KMS-11 (cell line): ENCODE measurements at regions not wholly inside any gene's neighbourhood (a gene's known extent, or its start where the extent isn't known, plus 50 kb on each side); places are given as distances from the start of the nearest gene placed in this dataset.

Source experiments
- H2AFZ ChIP-seq: fragments of 200-600 bp; sonication (generic); 2 replicates; pipeline ENCODE4 v1.6.1; 2016; ENCODE audit warnings: antibody characterized with exemption, mixed run types, low read depth
- H3K27ac ChIP-seq: fragments of 200-600 bp; sonication (generic); 2 replicates; pipeline ENCODE4 v1.6.1; 2016; ENCODE audit warnings: mild to moderate bottlenecking, mixed run types
- H3K27me3 ChIP-seq: fragments of 200-600 bp; sonication (generic); 2 replicates; pipeline ENCODE4 v1.6.1; 2017; ENCODE audit warnings: mild to moderate bottlenecking, low read depth, mixed run types, moderate library complexity; ENCODE audit not compliant: insufficient read depth
- H3K36me3 ChIP-seq: fragments of 200-600 bp; sonication (generic); 2 replicates; pipeline ENCODE4 v1.6.1; 2017; ENCODE audit warnings: mild to moderate bottlenecking, mixed run types; ENCODE audit not compliant: insufficient read depth
- H3K4me1 ChIP-seq: fragments of 200-600 bp; sonication (generic); 2 replicates; pipeline ENCODE4 v1.6.1; 2016; ENCODE audit warnings: mild to moderate bottlenecking, low read depth, mixed run types; ENCODE audit not compliant: poor library complexity, severe bottlenecking
- H3K4me2 ChIP-seq: fragments of 200-600 bp; sonication (generic); 2 replicates; pipeline ENCODE4 v1.7.0; 2016; ENCODE audit warnings: mild to moderate bottlenecking, mixed run types
- H3K4me3 ChIP-seq: fragments of 200-600 bp; sonication (generic); IDR thresholded peaks from 2 replicates; pipeline ENCODE4 v1.6.1; 2017; ENCODE audit warnings: low read depth, low read length, mixed read lengths; ENCODE audit not compliant: insufficient read depth
- H3K79me2 ChIP-seq: fragments of 200-600 bp; sonication (generic); 2 replicates; pipeline ENCODE4 v1.6.1; 2016; ENCODE audit warnings: low read depth, mixed run types; ENCODE audit not compliant: insufficient read depth
- H3K9ac ChIP-seq: fragments of 200-600 bp; sonication (generic); 2 replicates; pipeline ENCODE4 v1.6.1; 2016; ENCODE audit warnings: mild to moderate bottlenecking, mixed run types
- H4K20me1 ChIP-seq: fragments of 200-600 bp; sonication (generic); 2 replicates; pipeline ENCODE4 v1.6.1; 2016; ENCODE audit warnings: mild to moderate bottlenecking, mixed run types; ENCODE audit not compliant: insufficient read depth
- TF ChIP-seq, protein P1 (sequence below): fragments of 200-600 bp; sonication (generic); conservative IDR thresholded peaks from 2 replicates; pipeline ENCODE4 v1.6.1; 2017; ENCODE audit warnings: low read depth, mild to moderate bottlenecking, antibody characterized with exemption, low read length, moderate library complexity, mixed read lengths

DNA sequence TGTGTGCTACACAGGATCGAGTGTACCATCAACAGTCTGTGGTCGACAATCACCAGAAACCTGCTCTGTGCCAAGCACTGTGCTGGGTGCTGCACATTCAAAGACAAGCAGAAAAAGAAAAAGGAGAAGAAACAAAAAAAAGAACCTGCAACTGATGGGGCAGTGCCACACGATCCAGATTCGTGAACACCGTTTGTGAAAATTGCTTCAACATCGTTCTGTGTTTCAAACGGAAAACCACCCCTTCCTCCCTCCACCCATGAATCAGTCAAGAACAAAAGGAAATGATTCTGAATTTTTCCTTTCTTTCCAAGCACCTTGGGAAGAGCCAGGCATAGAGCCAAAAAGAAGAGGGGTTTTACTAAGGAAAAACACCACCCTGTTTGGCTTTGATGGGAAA is 129.2 kb upstream of the ARID1B start:
- no peak overlapping the region for H3K4me3 ChIP-seq
- TF ChIP-seq, protein P1, sequence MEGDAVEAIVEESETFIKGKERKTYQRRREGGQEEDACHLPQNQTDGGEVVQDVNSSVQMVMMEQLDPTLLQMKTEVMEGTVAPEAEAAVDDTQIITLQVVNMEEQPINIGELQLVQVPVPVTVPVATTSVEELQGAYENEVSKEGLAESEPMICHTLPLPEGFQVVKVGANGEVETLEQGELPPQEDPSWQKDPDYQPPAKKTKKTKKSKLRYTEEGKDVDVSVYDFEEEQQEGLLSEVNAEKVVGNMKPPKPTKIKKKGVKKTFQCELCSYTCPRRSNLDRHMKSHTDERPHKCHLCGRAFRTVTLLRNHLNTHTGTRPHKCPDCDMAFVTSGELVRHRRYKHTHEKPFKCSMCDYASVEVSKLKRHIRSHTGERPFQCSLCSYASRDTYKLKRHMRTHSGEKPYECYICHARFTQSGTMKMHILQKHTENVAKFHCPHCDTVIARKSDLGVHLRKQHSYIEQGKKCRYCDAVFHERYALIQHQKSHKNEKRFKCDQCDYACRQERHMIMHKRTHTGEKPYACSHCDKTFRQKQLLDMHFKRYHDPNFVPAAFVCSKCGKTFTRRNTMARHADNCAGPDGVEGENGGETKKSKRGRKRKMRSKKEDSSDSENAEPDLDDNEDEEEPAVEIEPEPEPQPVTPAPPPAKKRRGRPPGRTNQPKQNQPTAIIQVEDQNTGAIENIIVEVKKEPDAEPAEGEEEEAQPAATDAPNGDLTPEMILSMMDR: no peak
- no peaks in the 10 kb centered on the region for H3K36me3 ChIP-seq
- no peaks in the 10 kb centered on the region for H3K4me1 ChIP-seq
- no peak overlapping the region for H2AFZ ChIP-seq
- no peaks in the 10 kb centered on the region for H4K20me1 ChIP-seq
- no peaks in the 10 kb centered on the region for H3K79me2 ChIP-seq
- no peak overlapping the region for H3K4me2 ChIP-seq
- no peak overlapping the region for H3K27ac ChIP-seq
- no peak overlapping the region for H3K9ac ChIP-seq
- no peaks in the 10 kb centered on the region for H3K27me3 ChIP-seq

DNA sequence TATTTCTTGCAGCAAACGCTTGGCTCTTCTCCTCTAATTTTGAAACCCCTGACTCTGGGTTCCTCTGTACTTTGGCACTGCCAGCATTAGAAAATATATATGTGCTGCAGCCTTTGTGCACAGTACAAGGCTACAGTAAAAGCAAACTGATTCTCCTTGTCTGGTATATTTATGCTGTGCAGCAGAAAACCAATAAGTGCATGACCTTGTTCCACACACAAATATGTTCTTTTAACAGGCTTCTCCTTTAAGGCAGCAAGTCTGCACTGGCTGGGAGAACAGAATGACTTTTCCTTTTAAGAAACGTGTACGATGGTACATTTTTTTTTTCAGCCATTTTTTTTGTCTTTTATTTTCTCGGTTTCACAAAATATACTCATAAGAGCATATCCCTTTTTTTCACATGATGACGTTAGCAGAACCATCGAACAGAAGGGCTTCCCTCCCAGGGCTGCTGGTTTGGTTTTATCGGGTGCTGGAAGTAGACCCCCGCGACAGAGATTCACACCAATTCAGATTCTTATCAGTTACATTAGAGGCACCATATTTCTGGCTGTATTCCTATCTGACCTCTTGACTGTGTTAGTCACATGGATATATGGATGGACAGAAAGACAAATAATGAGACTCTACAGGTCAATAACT is 129.9 kb upstream of the ARID1B start:
- no peaks in the 10 kb centered on the region for H4K20me1 ChIP-seq
- no peaks in the 10 kb centered on the region for H3K27me3 ChIP-seq
- no peak overlapping the region for H3K9ac ChIP-seq
- no peak overlapping the region for H3K4me2 ChIP-seq
- H3K4me1 ChIP-seq: no peaks in the 10 kb centered on the region
- no peak overlapping the region for H3K4me3 ChIP-seq
- no peak overlapping the region for H3K27ac ChIP-seq
- no peaks in the 10 kb centered on the region for H3K36me3 ChIP-seq
- TF ChIP-seq, protein P1: no peak
- H2AFZ ChIP-seq: no peak overlapping the region
- H3K79me2 ChIP-seq: no peaks in the 10 kb centered on the region

DNA sequence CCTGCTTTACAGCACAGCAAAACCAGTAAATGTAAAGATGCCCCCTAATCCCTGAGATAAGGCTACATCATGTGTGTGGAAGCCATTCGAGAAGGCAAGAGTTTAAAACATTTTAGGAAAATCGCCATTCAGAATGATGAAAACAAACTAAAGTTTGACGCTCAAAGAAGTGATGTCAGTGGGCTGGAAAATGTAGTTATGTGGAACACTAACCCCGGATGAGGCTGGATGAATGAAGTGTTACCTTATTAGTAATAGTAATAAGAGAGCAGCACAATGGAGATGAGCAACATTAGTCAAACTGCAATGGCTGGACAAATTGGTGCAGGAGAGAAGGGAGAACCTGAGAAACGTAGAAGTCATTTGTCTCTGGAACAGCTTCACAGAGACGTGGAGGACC is 130.7 kb upstream of the ARID1B start:
- no peaks in the 10 kb centered on the region for H3K79me2 ChIP-seq
- H3K4me1 ChIP-seq: no peaks in the 10 kb centered on the region
- TF ChIP-seq, protein P1: no peak

DNA sequence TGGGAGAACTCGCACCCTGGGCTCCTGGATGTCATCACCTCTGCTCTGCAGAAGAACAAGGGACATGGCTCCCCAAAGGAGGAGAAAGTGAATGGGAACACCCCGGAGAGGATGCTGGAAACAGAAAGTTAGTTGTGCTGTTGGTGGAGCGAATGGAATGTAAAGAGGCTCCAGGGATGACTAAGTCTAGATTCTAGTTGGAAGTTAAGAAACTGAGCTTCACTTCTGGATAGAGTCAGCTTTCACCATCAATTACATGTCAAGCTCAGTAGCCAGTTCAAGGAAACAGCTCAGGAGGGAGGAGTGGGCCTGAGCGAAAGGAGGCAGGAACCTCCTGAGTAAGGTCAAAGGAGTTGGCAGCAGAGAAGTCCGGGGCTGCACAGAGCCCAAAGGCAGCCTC is 132.1 kb upstream of the ARID1B start:
- Histone ChIP-seq H4K20me1 (no peaks in the 10 kb centered on the region), H3K9ac (no peak overlapping the region), H3K79me2 (no peaks in the 10 kb centered on the region), H3K4me3 (no peak overlapping the region), H3K27ac (no peak overlapping the region), H2AFZ (no peak overlapping the region), H3K27me3 (no peaks in the 10 kb centered on the region), H3K4me2 (no peak overlapping the region), H3K4me1 (no peaks in the 10 kb centered on the region), H3K36me3 (no peaks in the 10 kb centered on the region)
- TF ChIP-seq, protein P1: no peak

More for the DNA sequence above, 130.7 kb upstream of the ARID1B start:
- Histone ChIP-seq H4K20me1 (no peaks in the 10 kb centered on the region), H3K36me3 (no peaks in the 10 kb centered on the region), H3K27me3 (no peaks in the 10 kb centered on the region), H3K4me2 (no peak overlapping the region), H3K9ac (no peak overlapping the region), H3K27ac (no peak overlapping the region), H3K4me3 (no peak overlapping the region), H2AFZ (no peak overlapping the region)
